H9 (cell line): ENCODE measurements at regions not wholly inside any gene's neighbourhood (a gene's known extent, or its start where the extent isn't known, plus 50 kb on each side); places are given as distances from the start of the nearest gene placed in this dataset.
A peak's percentile ranks its signal among the peaks of the same experiment; 100 is the strongest.

Experiments
- DNase-seq: peaks from one replicate; pipeline ENCODE4 v3.0.0-alpha.2; 2017
- H2AFZ ChIP-seq: one replicate; pipeline ENCODE4 v1.6.1; 2013; ENCODE audit warnings: mild to moderate bottlenecking, low read length, control low read depth, moderate library complexity
- H2AK5ac ChIP-seq: 2 replicates; pipeline ENCODE4 v1.6.1; 2013; ENCODE audit warnings: low read length, control low read depth, mixed read lengths; ENCODE audit not compliant: insufficient read length
- H2BK120ac ChIP-seq: one replicate; pipeline ENCODE4 v1.6.1; 2013; ENCODE audit warnings: low read depth, mild to moderate bottlenecking, low read length, control low read depth, inconsistent platforms; ENCODE audit not compliant: poor library complexity, severe bottlenecking
- H2BK12ac ChIP-seq: 2 replicates; pipeline ENCODE4 v1.6.1; 2013; ENCODE audit warnings: low read length, control low read depth, mixed read lengths, low read depth; ENCODE audit not compliant: insufficient read length
- H2BK15ac ChIP-seq: 2 replicates; pipeline ENCODE4 v1.6.1; 2013; ENCODE audit warnings: low read depth, low read length, control low read depth
- H2BK20ac ChIP-seq: one replicate; pipeline ENCODE4 v1.6.1; 2013; ENCODE audit warnings: low read depth, mild to moderate bottlenecking, low read length, control low read depth, inconsistent platforms; ENCODE audit not compliant: poor library complexity, severe bottlenecking
- H2BK5ac ChIP-seq: 2 replicates; pipeline ENCODE4 v1.6.1; 2013; ENCODE audit warnings: low read length, control low read depth, mixed read lengths; ENCODE audit not compliant: insufficient read length
- H3K14ac ChIP-seq: 2 replicates; pipeline ENCODE4 v1.6.1; 2013; ENCODE audit warnings: low read length, control low read depth; ENCODE audit not compliant: insufficient read depth
- H3K18ac ChIP-seq: 2 replicates; pipeline ENCODE4 v1.6.1; 2013; ENCODE audit warnings: low read depth, mild to moderate bottlenecking, mixed read lengths, low read length, control low read depth; ENCODE audit not compliant: insufficient read length
- H3K23ac ChIP-seq: 2 replicates; pipeline ENCODE4 v1.6.1; 2013; ENCODE audit warnings: low read length, control low read depth, mixed read lengths, low read depth; ENCODE audit not compliant: insufficient read length
- H3K23me2 ChIP-seq: 2 replicates; pipeline ENCODE4 v1.6.1; 2013; ENCODE audit warnings: low read depth, mild to moderate bottlenecking, mixed read lengths, low read length, control low read depth; ENCODE audit not compliant: insufficient read length, poor library complexity, severe bottlenecking
- H3K27ac ChIP-seq: 2 replicates; pipeline ENCODE4 v1.5.1; 2013; ENCODE audit warnings: low read length, control low read depth, mixed read lengths, low read depth; ENCODE audit not compliant: insufficient read length
- H3K27me3 ChIP-seq: 2 replicates; pipeline ENCODE4 v1.6.1; 2013; ENCODE audit warnings: low read length, control low read depth, inconsistent platforms; ENCODE audit not compliant: insufficient read depth
- H3K4ac ChIP-seq: 2 replicates; pipeline ENCODE4 v1.6.1; 2013; ENCODE audit warnings: low read depth, mild to moderate bottlenecking, control low read depth, inconsistent platforms, low read length, moderate library complexity
- H3K4me1 ChIP-seq: 2 replicates; pipeline ENCODE4 v1.6.1; 2013; ENCODE audit warnings: low read length, control low read depth, inconsistent platforms; ENCODE audit not compliant: insufficient read depth
- H3K4me2 ChIP-seq: 2 replicates; pipeline ENCODE4 v1.6.1; 2013; ENCODE audit warnings: low read length, control low read depth, mixed read lengths; ENCODE audit not compliant: insufficient read length, insufficient read depth
- H3K56ac ChIP-seq: 2 replicates; pipeline ENCODE4 v1.6.1; 2013; ENCODE audit warnings: low read depth, mild to moderate bottlenecking, mixed read lengths, low read length, control low read depth; ENCODE audit not compliant: insufficient read length
- H3K79me1 ChIP-seq: 2 replicates; pipeline ENCODE4 v1.6.1; 2013; ENCODE audit warnings: low read depth, mild to moderate bottlenecking, moderate library complexity, low read length, control low read depth, inconsistent platforms; ENCODE audit not compliant: insufficient read depth, poor library complexity, severe bottlenecking
- H3K79me2 ChIP-seq: 2 replicates; pipeline ENCODE4 v1.6.1; 2013; ENCODE audit warnings: low read length, control low read depth, inconsistent platforms; ENCODE audit not compliant: insufficient read depth
- H3K9ac ChIP-seq: 2 replicates; pipeline ENCODE4 v1.6.1; 2013; ENCODE audit warnings: low read length, control low read depth, mixed read lengths; ENCODE audit not compliant: insufficient read length; ENCODE audit errors: extremely low read depth
- H3K9me3 ChIP-seq: one replicate; pipeline ENCODE4 v1.6.1; 2013; ENCODE audit warnings: low read depth, low read length, inconsistent platforms; ENCODE audit not compliant: control insufficient read depth
- H3T11ph ChIP-seq: one replicate; pipeline ENCODE4 v1.6.1; 2013; ENCODE audit warnings: mild to moderate bottlenecking, low read length, control low read depth, inconsistent platforms
- H4K20me1 ChIP-seq: one replicate; pipeline ENCODE4 v1.6.1; 2013; ENCODE audit not compliant: control insufficient read depth, insufficient read length, insufficient read depth
- H4K5ac ChIP-seq: 2 replicates; pipeline ENCODE4 v1.6.1; 2013; ENCODE audit warnings: low read depth, mild to moderate bottlenecking, mixed read lengths, low read length, control low read depth; ENCODE audit not compliant: insufficient read length
- H4K8ac ChIP-seq: replicated peaks from 2 replicates; pipeline ENCODE4 v1.6.1; 2013; ENCODE audit warnings: low read length, control low read depth, mixed read lengths, low read depth; ENCODE audit not compliant: insufficient read length
- H4K91ac ChIP-seq: 2 replicates; pipeline ENCODE4 v1.6.1; 2013; ENCODE audit warnings: low read depth, mild to moderate bottlenecking, moderate library complexity, mixed read lengths, low read length, control low read depth; ENCODE audit not compliant: insufficient read length
- H3K27ac Mint-ChIP-seq, 3 experiments: 2 replicates in 2 of 3; 3 replicates in 1 of 3; pipeline ENCODE4 v1.8.0; 2020 to 2021; ENCODE audit warnings: mixed read lengths in 3 of 3, mild to moderate bottlenecking in 1 of 3, moderate library complexity in 1 of 3
- H3K27me3 Mint-ChIP-seq: 2 replicates; pipeline ENCODE4 v1.8.0; 2021; ENCODE audit warnings: low read depth, mild to moderate bottlenecking, moderate library complexity, mixed read lengths
- H3K36me3 Mint-ChIP-seq, 3 experiments: 2 replicates in 2 of 3; 3 replicates in 1 of 3; pipeline ENCODE4 v1.8.0; 2020 to 2021; ENCODE audit warnings: low read depth in 3 of 3, mixed read lengths in 3 of 3; ENCODE audit not compliant: insufficient read depth in 1 of 3
- H3K4me1 Mint-ChIP-seq, 2 experiments: 2 replicates each; pipeline ENCODE4 v1.8.0; 2020; ENCODE audit warnings: mixed read lengths in 2 of 2
- H3K4me3 Mint-ChIP-seq, 2 experiments: 2 replicates in 1 of 2; 3 replicates in 1 of 2; pipeline ENCODE4 v1.8.0; 2020 to 2021; ENCODE audit warnings: mild to moderate bottlenecking in 2 of 2, mixed read lengths in 2 of 2, moderate library complexity in 1 of 2
- H3K9me3 Mint-ChIP-seq, 2 experiments: 2 replicates in 1 of 2; 3 replicates in 1 of 2; pipeline ENCODE4 v1.8.0; 2020; ENCODE audit warnings: mild to moderate bottlenecking in 2 of 2, mixed read lengths in 2 of 2, moderate library complexity in 1 of 2
- CTCF ChIP-seq: fragments of 200-600 bp; sonication (generic); conservative IDR thresholded peaks from 3 replicates; pipeline ENCODE4 v1.8.0; 2021; ENCODE audit warnings: antibody characterized with exemption, mild to moderate bottlenecking
- WGBS: extraction: QIAGEN DNeasy Blood & Tissue Kit; methylation state at CpG from one replicate; pipeline ENCODE4 v1.1.7; 2013; ENCODE audit warnings: missing lambda C conversion rate, low lambda C conversion rate, mixed read lengths; ENCODE audit not compliant: insufficient read length; ENCODE audit errors: extremely low coverage; 5-methylcytosine and 5-hydroxymethylcytosine counted together

- no peak overlapping the region for H2BK12ac ChIP-seq
- no peak overlapping the region for H4K5ac ChIP-seq
- H3K79me1 ChIP-seq = no peaks in the 10 kb centered on the region
- H3K9me3 ChIP-seq = no peaks in the 10 kb centered on the region
- peak overlapping the region in 2 of 3 experiments; percentile 37 to 54; a peak in 2 of 7 replicates for H3K27ac Mint-ChIP-seq
- no peak overlapping the region for H4K8ac ChIP-seq
- H2AK5ac ChIP-seq = no peak overlapping the region
- no peak overlapping the region for H3K14ac ChIP-seq
- no CpG with 5 or more reads among the region's 2 CpGs for WGBS
- H3K27me3 Mint-ChIP-seq = no peaks in the 10 kb centered on the region
- H3K18ac ChIP-seq = no peak overlapping the region
- no peaks in the 10 kb centered on the region; a peak in 1 of 5 replicates for H3K9me3 Mint-ChIP-seq
- H2BK15ac ChIP-seq = no peak overlapping the region
- H3K9ac ChIP-seq = no peak overlapping the region
- H2BK20ac ChIP-seq = no peak overlapping the region
- H4K91ac ChIP-seq = no peak overlapping the region
- H3K23ac ChIP-seq = no peak overlapping the region
- H3K4me1 Mint-ChIP-seq = peaks cover 36 to 41% of the 10 kb centered on the region in 2 experiments
- H2BK5ac ChIP-seq = no peak overlapping the region
- H4K20me1 ChIP-seq = no peaks in the 10 kb centered on the region
- no peak overlapping the region for H3T11ph ChIP-seq
- no peak for DNase-seq
- H2AFZ ChIP-seq = no peak overlapping the region
- no peak overlapping the region for H3K4ac ChIP-seq
- peaks cover 3% of the 10 kb centered on the region; the same call in 1 of the 2 replicates for H3K4me1 ChIP-seq
- no peaks in the 10 kb centered on the region for H3K79me2 ChIP-seq
- H3K4me3 Mint-ChIP-seq = peak overlapping the region in 1 of 2 experiments; percentile 5; a peak in 1 of 5 replicates
- H3K27me3 ChIP-seq = no peaks in the 10 kb centered on the region
- no peak overlapping the region for H2BK120ac ChIP-seq
- no peaks in the 10 kb centered on the region; a peak in 2 of 7 replicates for H3K36me3 Mint-ChIP-seq
- H3K56ac ChIP-seq = no peak overlapping the region
- H3K4me2 ChIP-seq = peak overlapping the region; percentile 16
- no peak overlapping the region for H3K27ac ChIP-seq
- TF ChIP-seq CTCF = no peak
- H3K23me2 ChIP-seq = no peaks in the 10 kb centered on the region
Measured at GRCh38 chr9:10921671-10922070, 308.9 kb upstream of the PTPRD start.
